ENCODE measurements at regions not wholly inside any gene's neighbourhood (a gene's known extent, or its start where the extent isn't known, plus 50 kb on each side); places are given as distances from the start of the nearest gene placed in this dataset.

GRCh38 chr2:18856765-18857164, 267.4 kb upstream of the NT5C1B start:
- no peak for DNase-seq

- DNase-seq, result no peak
Observed at GRCh38 chr2:18855027-18855426, 265.7 kb upstream of the NT5C1B start.

- DNase-seq, result no peak
Observed at GRCh38 chr2:18849841-18850578, 260.6 kb upstream of the NT5C1B start.

DNA sequence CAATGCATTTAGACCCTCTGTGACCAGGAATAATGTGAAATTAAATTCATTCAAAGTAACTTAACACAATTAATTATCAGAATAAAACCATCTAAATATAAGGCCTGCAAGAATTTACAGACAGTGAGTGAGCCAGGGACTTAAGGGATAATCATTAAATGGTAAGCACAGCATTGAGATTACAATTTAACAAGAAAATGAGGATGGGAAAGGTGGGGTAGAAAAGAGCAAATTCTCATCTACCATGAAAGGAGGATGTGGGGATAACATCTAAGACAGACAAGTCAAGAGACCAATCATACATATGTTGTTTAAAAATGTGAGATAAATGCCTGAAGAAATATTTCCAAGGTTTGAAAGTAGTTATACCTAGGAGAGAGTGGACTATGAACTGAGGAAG, 259.3 kb upstream of the NT5C1B start:
- no peak for DNase-seq

GRCh38 chr2:18845854-18846445, 256.6 kb upstream of the NT5C1B start:
- no peak for DNase-seq

GRCh38 chr2:18842836-18843235, 253.5 kb upstream of the NT5C1B start:
- no peak for DNase-seq

- no peak for DNase-seq
Observed at GRCh38 chr2:18841248-18842150, 252.1 kb upstream of the NT5C1B start.

DNA sequence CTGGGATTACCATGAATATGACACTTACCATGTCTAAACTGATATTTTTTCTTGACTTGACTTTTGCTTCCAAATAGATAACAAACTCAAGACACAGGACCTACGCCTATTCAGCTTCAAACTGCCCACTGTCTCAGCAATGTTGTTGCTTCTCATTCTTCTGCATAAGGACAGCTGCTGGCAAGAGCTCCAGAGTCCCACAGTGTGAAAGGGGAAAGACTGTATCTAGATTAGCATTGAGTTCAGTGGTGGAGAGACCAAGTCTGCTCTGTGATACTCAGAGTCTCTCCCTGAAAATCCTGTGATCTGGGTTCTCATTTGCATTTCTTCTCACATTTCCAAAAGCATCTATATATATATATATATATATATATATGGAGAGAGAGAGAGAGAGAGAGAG, 247.9 kb upstream of the NT5C1B start:
- no peak for DNase-seq

- DNase-seq, result no peak
Observed at GRCh38 chr2:18836436-18836835, 247.1 kb upstream of the NT5C1B start.

DNA sequence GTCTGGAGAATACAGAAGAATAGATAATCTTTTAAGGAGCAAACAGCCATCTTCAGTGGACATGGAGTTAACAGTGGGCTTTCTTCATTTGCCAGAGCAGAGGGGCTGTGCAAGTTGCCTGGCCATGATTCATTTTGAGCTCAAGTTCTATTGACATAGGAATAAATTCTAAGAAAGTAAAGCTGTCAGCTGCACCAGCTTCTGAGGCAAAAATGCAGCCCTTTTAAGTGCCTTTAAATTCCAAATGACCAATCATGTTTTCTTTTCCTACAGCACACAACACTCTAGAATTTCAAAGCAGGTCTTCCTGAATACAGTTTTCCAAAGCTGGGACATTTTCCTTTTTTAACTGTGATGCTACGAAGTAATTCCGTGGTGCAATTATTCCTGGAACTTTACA, 246.4 kb upstream of the NT5C1B start:
- DNase-seq, result no peak

- DNase-seq, result no peak
Observed at GRCh38 chr2:18834341-18834740, 245.0 kb upstream of the NT5C1B start.

- DNase-seq, result no peak
Observed at GRCh38 chr2:18833941-18834340, 244.6 kb upstream of the NT5C1B start.

- DNase-seq, result no peak
Observed at GRCh38 chr2:18831916-18832510, 242.6 kb upstream of the NT5C1B start.

GRCh38 chr2:18830962-18831361, 241.6 kb upstream of the NT5C1B start:
- DNase-seq, result no peak

- no peak for DNase-seq
Observed at GRCh38 chr2:18829976-18830375, 240.6 kb upstream of the NT5C1B start.

DNA sequence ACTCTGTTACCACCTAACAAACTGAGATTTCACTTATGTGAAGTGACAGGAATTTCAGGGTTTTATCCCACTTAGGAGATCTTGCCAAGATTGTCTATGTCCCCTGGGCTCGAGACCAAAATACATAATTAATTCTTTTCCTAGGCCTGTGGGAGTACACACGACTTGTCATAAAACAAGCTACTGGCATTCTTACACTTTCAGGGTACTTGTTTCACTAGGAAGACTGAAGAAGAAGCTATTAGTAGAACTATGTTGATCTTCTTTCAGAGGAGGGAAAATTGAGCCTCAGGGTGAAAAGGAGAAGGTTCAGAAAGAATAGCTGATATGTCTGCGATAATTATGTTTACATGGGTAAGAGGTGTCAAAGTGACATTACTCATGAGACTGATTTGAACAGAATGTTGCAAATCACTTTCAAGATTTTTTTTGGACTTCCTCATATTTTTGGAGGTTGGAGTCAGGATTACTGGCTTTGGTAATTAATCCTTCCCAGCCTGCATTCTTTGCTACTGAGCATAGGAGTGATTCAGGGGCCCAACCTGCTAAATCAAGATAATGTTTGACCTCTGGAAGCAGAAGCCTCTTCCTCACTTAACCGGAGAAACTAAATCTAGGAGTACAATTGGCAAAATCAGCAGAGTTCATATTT, 240.0 kb upstream of the NT5C1B start:
- DNase-seq, result no peak

- DNase-seq, result no peak
Observed at GRCh38 chr2:18828296-18828695, 238.9 kb upstream of the NT5C1B start.

DNA sequence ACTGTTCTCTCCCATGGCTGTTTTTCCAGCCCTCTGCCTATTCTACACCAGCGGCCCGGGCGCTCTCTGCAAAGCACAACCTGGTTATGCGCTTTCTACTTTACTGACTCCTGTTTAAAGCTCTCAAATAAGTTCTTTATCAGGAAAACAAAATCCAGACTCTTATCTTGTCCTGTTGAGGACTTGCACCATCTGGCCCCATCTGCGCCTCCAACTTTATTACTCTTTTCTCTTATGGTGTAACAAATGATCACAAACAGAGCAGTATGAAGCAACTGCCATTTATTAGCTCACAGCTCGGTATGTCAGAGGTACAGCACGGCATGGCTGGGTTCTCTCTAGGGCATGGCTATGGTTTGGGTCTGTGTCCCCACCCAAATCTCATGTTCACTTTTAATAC, 236.5 kb upstream of the NT5C1B start:
- no peak for DNase-seq

- DNase-seq, result no peak
Observed at GRCh38 chr2:18824915-18825314, 235.5 kb upstream of the NT5C1B start.

DNA sequence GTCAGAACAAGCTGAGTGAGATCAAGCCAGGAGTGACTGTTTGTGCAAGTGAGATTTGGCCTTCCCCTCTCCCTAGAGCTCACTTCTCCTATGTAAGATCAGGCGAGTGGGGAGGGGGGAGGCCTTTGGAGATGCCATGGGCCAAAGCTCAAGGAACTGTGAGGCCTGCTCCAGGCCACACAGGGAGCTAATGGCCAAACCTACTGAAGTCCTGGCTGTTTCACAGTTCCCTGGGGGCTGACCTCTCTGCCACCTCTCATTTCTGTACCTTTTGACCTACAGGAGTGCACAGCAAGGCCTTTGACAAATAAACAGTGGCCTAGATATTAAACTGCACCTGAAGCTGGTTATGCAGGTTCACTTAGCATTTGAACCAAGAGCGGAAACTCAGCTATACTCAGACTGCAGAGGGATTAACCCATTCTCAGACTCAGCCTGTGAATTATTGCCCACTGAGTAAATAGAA, 235.0 kb upstream of the NT5C1B start:
- no peak for DNase-seq

DNA sequence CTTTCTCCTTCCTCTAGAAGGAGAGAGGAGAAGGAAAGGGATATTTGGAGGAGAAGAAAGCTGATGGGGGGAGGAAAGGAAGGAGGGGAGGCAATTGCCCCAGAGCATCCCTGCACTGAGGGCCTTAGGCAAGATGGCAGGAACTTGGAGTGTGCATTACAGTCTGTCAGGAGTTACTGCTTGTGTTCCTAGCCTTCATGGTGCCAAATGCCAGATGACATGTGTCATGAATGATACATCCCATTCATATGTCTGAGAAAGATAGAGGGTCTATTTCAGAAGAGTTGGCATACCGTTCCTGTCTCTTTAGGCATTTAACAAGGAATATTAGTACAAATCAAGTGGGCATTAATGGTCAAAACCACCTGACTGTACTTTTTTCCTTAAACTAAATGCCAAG, 232.1 kb upstream of the NT5C1B start:
- DNase-seq, result no peak

DNA sequence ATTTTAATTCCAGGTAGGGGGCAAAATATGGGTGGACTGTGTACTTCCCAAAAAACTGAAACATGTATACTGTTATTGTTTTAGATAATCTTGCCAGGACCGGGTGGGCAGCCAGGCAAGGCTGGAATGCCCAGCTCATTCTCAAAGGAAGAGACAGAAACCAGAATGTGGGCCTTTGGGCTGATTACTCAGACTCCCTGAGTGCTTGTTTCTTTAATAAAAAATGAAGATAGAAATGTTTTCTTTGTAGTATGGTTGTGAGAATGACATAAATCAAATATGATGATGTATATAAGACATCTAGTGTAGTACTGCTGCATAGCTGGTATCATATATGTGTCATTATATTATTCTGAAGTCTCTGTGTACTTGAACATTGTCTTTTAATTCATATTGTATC, 231.6 kb upstream of the NT5C1B start:
- no peak for DNase-seq

DNA sequence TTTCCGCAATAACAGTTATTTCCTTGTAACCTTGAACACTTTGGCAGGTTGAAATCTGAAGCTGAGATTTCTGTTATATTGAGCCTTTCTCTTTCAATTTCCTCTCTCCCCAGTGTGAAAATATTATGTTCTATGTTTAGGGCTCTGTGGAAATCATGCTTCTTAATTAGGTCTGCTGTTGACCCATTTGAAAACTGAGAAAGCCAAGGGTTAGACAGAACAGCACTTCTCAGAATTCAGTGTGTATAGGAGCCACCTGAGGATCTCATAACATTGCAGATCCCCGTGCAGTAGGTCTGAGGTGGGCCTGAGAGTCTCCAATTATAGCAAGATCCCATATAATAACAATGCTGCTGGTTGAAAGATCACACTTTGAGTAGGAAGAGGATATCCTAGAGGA, 230.2 kb upstream of the NT5C1B start:
- DNase-seq, result no peak

All from NCI-H2081 treated with DMSO at 0.1 percent for 48 hours (cell line).